Activated gamma-delta T cell treated with anti-CD3 and anti-CD28 coated beads, Interleukin-2, amount 50 U/mL, for 16 hours (primary cell): ENCODE measurements at regions not wholly inside any gene's neighbourhood (a gene's known extent, or its start where the extent isn't known, plus 50 kb on each side); places are given as distances from the start of the nearest gene placed in this dataset.
A peak's percentile ranks its signal among the peaks of the same experiment; 100 is the strongest.
"Not testable (repeated sequence)": the region's sequence is repeated elsewhere in the genome, so short reads cannot be mapped to it uniquely, and the experiment has no call there.

ENCODE experiments used
- DNase-seq: peaks from one replicate; pipeline ENCODE4 v3.0.0-alpha.2; 2020; ENCODE audit warnings: low read depth

- DNase-seq: no peak
Measured at GRCh38 chr6:28658475-28659249, 133.0 kb downstream of the GPX5 start.

- no peak for DNase-seq
Measured at GRCh38 chr6:28659250-28659566, 133.5 kb downstream of the GPX5 start.

GRCh38 chr6:28661097-28661713 lies 135.5 kb downstream of the GPX5 start:
- DNase-seq: no peak

- DNase-seq: no peak
Measured at GRCh38 chr6:28664870-28665396, 139.3 kb downstream of the GPX5 start.

DNA sequence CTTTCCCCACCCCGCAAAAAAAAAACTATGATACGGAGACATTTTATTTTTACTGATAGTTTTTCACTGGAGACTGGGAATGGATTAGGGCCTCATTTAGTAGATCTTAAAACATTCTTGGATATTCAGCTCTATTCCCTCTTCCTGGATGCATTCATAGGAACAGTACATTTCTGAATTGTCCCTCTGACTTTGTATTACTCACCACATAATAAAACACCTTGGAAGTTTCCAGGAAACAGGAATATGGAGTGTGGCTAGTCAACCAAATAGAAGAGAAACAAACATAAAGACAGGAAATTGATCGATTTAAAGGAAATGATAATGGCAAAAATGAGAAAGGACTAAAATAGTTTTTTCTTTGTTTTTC lies 147.7 kb downstream of the GPX5 start:
- no peak for DNase-seq

GRCh38 chr6:28673787-28674671 lies 148.3 kb downstream of the GPX5 start:
- no peak for DNase-seq

DNA sequence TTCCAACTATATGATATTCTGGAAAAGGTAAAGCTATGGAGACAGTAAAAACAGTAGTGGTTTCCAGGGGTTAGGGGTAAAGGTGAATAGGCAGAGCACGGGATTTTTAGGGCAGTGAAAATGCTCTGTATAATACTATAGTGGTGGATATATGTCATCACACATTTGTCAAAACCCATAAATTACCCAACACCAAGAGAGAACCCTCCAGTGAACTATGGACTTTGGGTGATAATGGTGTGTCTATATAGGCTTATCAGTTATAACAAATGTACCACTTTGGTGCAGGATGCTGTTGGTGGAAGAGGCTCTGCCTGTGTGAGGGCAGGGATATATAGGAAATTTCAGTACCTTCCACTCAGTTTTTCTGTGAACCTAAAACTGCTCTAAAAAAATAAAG lies 149.9 kb downstream of the GPX5 start:
- no peak for DNase-seq

DNA sequence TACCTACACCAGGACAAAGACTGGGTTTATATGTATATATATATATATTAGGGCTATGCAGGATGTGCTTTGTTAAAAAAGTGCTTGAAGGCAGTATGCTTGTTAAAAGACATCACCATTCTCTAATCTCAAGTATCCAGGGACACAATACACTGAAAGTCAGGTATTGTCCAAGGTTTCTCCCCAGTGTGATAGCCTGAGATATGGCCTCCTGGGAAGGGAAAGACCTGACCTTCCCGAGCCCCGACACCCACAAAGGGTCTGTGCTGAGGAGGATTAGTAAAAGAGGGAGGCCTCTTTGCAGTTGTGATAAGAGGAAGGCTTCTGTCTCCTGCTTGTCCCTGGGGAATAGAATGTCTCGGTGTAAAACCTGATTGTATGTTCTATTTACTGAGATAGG lies 156.9 kb downstream of the GPX5 start:
- DNase-seq: no peak

DNA sequence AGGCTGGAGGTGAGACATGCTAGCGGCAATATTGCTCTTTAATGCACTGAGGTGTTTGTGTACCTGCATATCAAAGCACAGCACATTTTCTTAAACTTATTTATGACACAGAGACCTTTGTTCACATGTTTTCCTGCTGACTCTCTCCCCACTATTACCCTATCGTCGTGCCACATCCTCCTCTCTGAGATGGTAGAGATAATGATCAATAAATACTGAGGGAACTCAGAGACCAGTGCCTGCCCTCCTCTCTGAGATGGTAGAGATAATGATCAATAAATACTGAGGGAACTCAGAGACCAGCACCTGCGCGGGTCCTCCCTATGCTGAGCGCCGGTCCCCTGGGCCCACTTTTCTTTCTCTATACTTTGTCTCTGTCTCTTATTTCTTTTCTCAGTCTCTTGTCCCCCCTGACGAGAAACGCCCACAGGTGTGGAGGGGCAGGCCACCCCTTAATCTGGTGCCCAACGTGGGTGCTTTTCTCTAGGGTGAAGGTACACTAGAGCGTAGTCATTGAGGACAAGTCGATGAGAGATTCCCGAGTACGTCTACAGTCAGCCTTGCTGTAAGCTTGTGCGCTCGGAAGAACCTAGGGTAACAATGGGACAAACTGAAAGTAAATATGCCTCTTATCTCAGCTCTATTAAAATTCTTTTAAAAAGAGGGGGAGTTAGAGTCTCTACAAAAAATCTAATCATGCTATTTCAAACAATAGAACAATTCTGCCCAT lies 157.4 kb downstream of the GPX5 start:
- not testable (repeated sequence) for DNase-seq

DNA sequence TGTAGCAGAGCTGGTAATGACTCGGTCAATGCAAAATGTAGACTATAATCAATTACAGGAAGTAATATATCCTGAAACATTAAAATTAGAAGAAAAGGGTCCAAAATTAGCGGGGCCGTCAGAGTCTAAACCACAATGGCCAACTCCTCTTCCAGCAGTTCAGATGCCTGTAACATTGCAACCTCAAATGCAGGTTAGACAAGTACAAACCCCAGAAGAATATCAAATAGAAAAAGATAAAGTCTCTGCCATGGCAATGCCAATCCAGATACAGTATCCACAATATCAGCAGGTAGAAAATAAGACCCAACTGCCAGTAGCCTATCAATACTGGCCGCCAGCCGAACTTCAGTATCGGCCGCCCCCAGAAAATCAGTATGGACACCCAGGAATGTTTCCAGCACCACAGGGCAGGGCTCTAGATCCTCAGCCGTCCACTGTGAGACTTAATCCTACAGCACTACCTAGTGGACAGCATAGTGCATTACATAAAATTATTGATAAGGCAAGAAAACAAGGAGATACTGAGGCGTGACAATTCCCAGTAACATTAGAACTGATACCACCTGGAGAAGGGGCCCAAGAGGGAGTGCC lies 158.4 kb downstream of the GPX5 start:
- no peak for DNase-seq

- DNase-seq: not testable (repeated sequence)
Measured at GRCh38 chr6:28685960-28686359, 160.3 kb downstream of the GPX5 start.

- DNase-seq: peak; percentile 40
Measured at GRCh38 chr6:28686446-28687027, 160.9 kb downstream of the GPX5 start.

DNA sequence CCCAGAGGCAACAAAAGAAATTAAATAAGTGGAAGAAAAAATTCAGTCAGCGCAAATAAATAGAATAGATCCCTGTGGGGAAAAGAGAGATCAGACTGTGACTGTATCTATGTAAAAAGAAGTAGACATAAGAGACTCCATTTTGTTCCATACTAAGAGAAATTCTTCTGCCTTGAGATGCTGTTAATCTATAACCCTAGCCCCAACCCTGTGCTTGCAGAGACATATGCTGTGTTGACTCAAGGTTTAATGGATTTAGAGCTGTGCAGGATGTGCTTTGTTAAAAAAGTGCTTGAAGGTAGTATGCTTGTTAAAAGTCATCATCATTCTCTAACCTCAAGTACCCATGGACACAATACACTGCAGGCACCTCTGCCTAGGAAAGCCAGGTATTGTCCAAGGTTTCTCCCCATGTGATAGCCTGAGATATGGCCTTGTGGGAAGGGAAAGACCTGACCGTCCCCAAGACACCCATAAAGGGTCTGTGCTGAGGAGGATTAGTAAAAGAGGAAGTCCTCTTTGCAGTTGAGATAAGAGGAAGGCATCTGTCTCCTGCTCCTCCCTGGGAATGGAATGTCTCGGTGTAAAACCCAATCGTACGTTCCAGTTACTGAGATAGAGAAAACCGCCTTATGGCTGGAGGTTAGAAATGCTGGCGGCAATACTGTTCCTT lies 161.8 kb downstream of the GPX5 start:
- DNase-seq: not testable (repeated sequence)

- DNase-seq: not testable (repeated sequence)
Measured at GRCh38 chr6:28691991-28692390, 166.3 kb downstream of the GPX5 start.

- DNase-seq: no peak
Measured at GRCh38 chr6:28693033-28693750, 167.5 kb downstream of the GPX5 start.

DNA sequence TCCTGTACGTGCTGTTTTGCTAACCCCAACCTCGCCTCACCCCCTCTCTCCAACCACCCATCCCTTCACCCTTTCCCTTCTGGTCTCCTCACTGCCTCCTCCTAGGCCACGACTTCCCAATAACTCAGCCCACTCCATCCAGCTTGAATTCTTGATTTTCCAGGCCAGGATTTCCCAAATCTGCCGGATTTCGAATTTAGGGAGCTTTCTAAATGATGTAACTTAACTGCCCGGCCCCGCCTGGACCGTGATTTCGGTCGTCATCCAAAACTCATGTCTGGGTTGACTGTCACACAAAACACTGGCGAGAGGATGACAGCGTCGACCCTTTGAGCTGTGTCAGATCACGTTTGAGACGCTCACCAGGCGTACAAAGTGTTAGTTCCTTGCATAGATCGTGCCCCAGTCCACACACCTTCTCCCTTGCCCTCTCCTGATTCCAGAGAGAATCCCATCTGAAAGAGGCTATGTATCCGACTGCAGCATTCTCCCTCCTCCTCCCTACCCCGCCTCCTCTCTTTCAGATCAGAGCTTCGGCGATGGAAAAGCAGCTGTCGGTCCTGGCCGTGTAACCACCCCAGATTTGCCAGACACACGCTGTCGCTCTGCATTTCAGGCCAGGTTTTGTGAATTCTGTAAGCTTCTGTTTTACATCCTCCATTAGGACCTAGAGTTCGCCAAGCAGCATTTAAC lies 168.2 kb downstream of the GPX5 start:
- DNase-seq: no peak

- no peak for DNase-seq
Measured at GRCh38 chr6:28695715-28696114, 170.0 kb downstream of the GPX5 start.

DNA sequence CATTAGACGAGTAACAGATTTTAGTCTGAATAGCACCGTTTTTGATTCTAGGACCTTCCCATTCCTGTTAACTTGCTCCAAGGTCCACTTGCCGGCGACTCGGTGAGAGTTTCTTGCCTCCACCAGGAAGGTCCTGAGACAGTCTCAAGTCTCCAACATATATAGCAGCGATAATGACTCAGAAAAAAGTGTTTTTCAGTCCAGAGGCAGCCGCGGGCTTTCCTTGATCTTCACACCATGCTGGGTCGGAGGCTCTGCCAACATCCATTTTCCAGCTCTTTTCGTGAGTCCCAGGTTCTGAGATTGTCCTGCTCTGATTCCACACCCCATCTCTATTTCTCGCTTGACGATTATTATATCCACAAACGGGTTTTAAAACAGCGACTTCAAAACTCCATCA lies 170.5 kb downstream of the GPX5 start:
- no peak for DNase-seq

- no peak for DNase-seq
Measured at GRCh38 chr6:28696682-28697081, 171.0 kb downstream of the GPX5 start.
